Neuronal stem cell (in vitro differentiated cells): ENCODE measurements at regions not wholly inside any gene's neighbourhood (a gene's known extent, or its start where the extent isn't known, plus 50 kb on each side); places are given as distances from the start of the nearest gene placed in this dataset.

Experiments
- DNase-seq: peaks from one replicate; pipeline ENCODE4 v3.0.0-alpha.2; 2013; ENCODE audit warnings: low spot score
- H2AFZ ChIP-seq: one replicate; pipeline ENCODE4 v1.6.1; 2013; ENCODE audit warnings: mild to moderate bottlenecking, low read length, inconsistent platforms
- H2AK5ac ChIP-seq: 2 replicates; pipeline ENCODE4 v1.6.1; 2013; ENCODE audit warnings: low read depth, mild to moderate bottlenecking, inconsistent platforms, low read length, moderate library complexity, mixed read lengths
- H2BK120ac ChIP-seq: 2 replicates; pipeline ENCODE4 v1.6.1; 2013; ENCODE audit warnings: low read depth, mild to moderate bottlenecking, inconsistent platforms, low read length, moderate library complexity, mixed read lengths
- H2BK12ac ChIP-seq: one replicate; pipeline ENCODE4 v1.6.1; 2013; ENCODE audit warnings: low read length, inconsistent platforms
- H2BK15ac ChIP-seq: 2 replicates; pipeline ENCODE4 v1.6.1; 2013; ENCODE audit warnings: mild to moderate bottlenecking, low read length, inconsistent platforms, mixed read lengths
- H2BK5ac ChIP-seq: one replicate; pipeline ENCODE4 v1.6.1; 2013; ENCODE audit warnings: inconsistent platforms, mild to moderate bottlenecking, low read length, moderate library complexity
- H3K14ac ChIP-seq: one replicate; pipeline ENCODE4 v1.6.1; 2013; ENCODE audit warnings: low read length, inconsistent platforms
- H3K18ac ChIP-seq: 2 replicates; pipeline ENCODE4 v1.6.1; 2013; ENCODE audit warnings: low read length, inconsistent platforms
- H3K23ac ChIP-seq: 2 replicates; pipeline ENCODE4 v1.6.1; 2013; ENCODE audit warnings: low read depth, mild to moderate bottlenecking, mixed read lengths, low read length, inconsistent platforms; ENCODE audit not compliant: poor library complexity
- H3K27ac ChIP-seq: replicated peaks from 3 replicates; pipeline ENCODE4 v1.5.1; 2013; ENCODE audit warnings: low read length, inconsistent platforms
- H3K27me3 ChIP-seq, 3 experiments: 2 replicates each; pipeline ENCODE4 v1.6.1; 2013; ENCODE audit warnings: low read length in 3 of 3, mild to moderate bottlenecking in 2 of 3, inconsistent platforms in 1 of 3, low read depth in 1 of 3, mixed read lengths in 1 of 3, moderate library complexity in 1 of 3; ENCODE audit not compliant: control insufficient read depth in 3 of 3, insufficient read depth in 3 of 3
- H3K36me3 ChIP-seq, 2 donors: replicated peaks in 1 of 2; 2 replicates each; pipeline ENCODE4 v1.6.1; 2013; ENCODE audit warnings: low read length in 2 of 2; ENCODE audit not compliant: control insufficient read depth in 2 of 2, insufficient read depth in 2 of 2
- H3K4ac ChIP-seq: 2 replicates; pipeline ENCODE4 v1.6.1; 2013; ENCODE audit warnings: inconsistent platforms, mild to moderate bottlenecking, low read length, moderate library complexity
- H3K4me1 ChIP-seq, 2 donors: 1 replicate in 1 of 2; 2 replicates in 1 of 2; pipeline ENCODE4 v1.6.1; 2013; ENCODE audit warnings: low read length in 2 of 2, low read depth in 1 of 2; ENCODE audit not compliant: control insufficient read depth in 2 of 2, insufficient read depth in 1 of 2
- H3K4me2 ChIP-seq: one replicate; pipeline ENCODE4 v1.6.1; 2013; ENCODE audit warnings: mild to moderate bottlenecking, low read length, inconsistent platforms; ENCODE audit not compliant: insufficient read depth, poor library complexity, severe bottlenecking
- H3K4me3 ChIP-seq, 2 donors: 2 replicates each; pipeline ENCODE4 v1.5.1; 2013; ENCODE audit warnings: low read length in 2 of 2, mild to moderate bottlenecking in 2 of 2, inconsistent platforms in 1 of 2, moderate library complexity in 1 of 2
- H3K79me1 ChIP-seq: one replicate; pipeline ENCODE4 v1.6.1; 2013; ENCODE audit warnings: low read depth, mild to moderate bottlenecking, inconsistent platforms, low read length, moderate library complexity
- H3K9ac ChIP-seq: one replicate; pipeline ENCODE4 v1.6.1; 2013; ENCODE audit warnings: mild to moderate bottlenecking, low read depth, low read length, inconsistent platforms; ENCODE audit not compliant: poor library complexity
- H3K9me3 ChIP-seq, 2 donors: replicated peaks in 1 of 2; 2 replicates each; pipeline versions ENCODE3 to v1.6.1; 2013; ENCODE audit warnings: low read length in 2 of 2, mild to moderate bottlenecking in 2 of 2, inconsistent platforms in 1 of 2, low read depth in 1 of 2, mixed read lengths in 1 of 2, moderate library complexity in 1 of 2; ENCODE audit not compliant: control insufficient read depth in 2 of 2, insufficient read depth in 1 of 2
- H4K8ac ChIP-seq: one replicate; pipeline ENCODE4 v1.6.1; 2013; ENCODE audit warnings: low read depth, mild to moderate bottlenecking, inconsistent platforms, low read length, moderate library complexity
- H4K91ac ChIP-seq: one replicate; pipeline ENCODE4 v1.6.1; 2013; ENCODE audit warnings: low read length, low read depth, mild to moderate bottlenecking, inconsistent platforms; ENCODE audit not compliant: poor library complexity
- WGBS, 2 donors: extraction: QIAGEN DNeasy Blood & Tissue Kit; methylation state at CpG; one replicate each; pipeline ENCODE4 v1.1.7; 2013; ENCODE audit warnings: missing lambda C conversion rate in 2 of 2, mixed read lengths in 1 of 2; ENCODE audit not compliant: insufficient read length in 2 of 2, insufficient replicate concordance in 1 of 2; ENCODE audit errors: extremely low coverage in 2 of 2; 5-methylcytosine and 5-hydroxymethylcytosine counted together

DNA sequence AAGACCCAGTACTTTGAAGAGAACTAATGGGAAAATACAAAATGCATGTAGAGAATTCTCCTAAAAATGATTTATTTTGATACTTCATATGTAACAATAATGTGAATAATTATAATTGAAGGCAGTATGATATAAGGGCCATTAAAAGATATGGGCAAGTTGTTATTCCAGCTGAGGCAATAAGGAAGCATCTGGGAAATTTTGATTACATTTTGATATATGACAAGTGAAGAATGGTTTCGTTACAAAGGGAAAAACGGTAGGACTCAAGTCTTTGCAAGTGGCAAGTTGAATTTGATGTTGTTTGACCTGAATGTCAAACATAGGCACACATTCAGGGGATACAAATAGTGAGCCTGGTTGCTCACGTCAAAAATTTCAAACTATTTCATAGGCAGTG is 137.9 kb upstream of the TP63 start:
- Histone ChIP-seq H3K14ac (no peak overlapping the region), H3K4me1 (peaks cover 0 to 5% of the 10 kb centered on the region in 2 donors), H2BK120ac (no peak overlapping the region), H3K23ac (no peak overlapping the region), H4K91ac (no peak overlapping the region), H3K36me3 (no peaks in the 10 kb centered on the region), H3K9me3 (no peaks in the 10 kb centered on the region), H3K4me3 (no peak overlapping the region), H2AFZ (no peak overlapping the region), H4K8ac (no peak overlapping the region), H3K4ac (no peak overlapping the region), H3K27me3 (no peaks in the 10 kb centered on the region), H2AK5ac (no peak overlapping the region), H2BK5ac (no peak overlapping the region), H3K4me2 (no peak overlapping the region), H3K79me1 (no peaks in the 10 kb centered on the region), H3K18ac (no peak overlapping the region), H2BK15ac (no peak overlapping the region), H3K27ac (no peak overlapping the region), H3K9ac (no peak overlapping the region), H2BK12ac (no peak overlapping the region)
- WGBS, 2 donors = no CpG with 5 or more reads among the region's 3 CpGs
- DNase-seq = no peak

DNA sequence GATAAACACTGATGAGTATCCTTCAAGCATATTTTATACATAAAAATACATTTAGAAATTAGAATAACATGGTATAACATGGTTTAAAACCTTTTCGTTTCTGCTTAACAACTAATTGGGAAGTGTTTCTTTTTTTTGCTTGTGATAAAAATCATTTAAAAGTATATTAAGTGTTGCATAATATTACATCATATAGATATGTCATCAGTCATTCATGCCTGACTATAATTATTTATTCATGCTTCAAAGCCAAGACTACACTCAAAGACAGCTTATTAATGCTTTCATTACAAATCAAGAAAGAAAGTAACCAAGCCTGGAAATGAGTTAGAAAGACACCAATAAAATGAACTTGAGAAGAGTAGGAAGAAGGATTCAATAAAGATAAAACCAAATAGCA is 136.6 kb upstream of the TP63 start:
- no peak overlapping the region for H3K4me2 ChIP-seq
- H2BK120ac ChIP-seq = no peak overlapping the region
- H2BK15ac ChIP-seq = no peak overlapping the region
- no peak overlapping the region for H2AK5ac ChIP-seq
- no peak overlapping the region for H2BK12ac ChIP-seq
- no peak overlapping the region for H4K91ac ChIP-seq
- H3K14ac ChIP-seq = no peak overlapping the region
- no peak overlapping the region for H3K18ac ChIP-seq
- no peaks in the 10 kb centered on the region for H3K79me1 ChIP-seq
- H2BK5ac ChIP-seq = no peak overlapping the region
- peaks cover 0 to 2% of the 10 kb centered on the region in 2 donors for H3K4me1 ChIP-seq
- no peaks in the 10 kb centered on the region for H3K9me3 ChIP-seq
- no peaks in the 10 kb centered on the region for H3K27me3 ChIP-seq
- no peak overlapping the region for H3K4me3 ChIP-seq
- H3K27ac ChIP-seq = no peak overlapping the region
- no peak overlapping the region for H2AFZ ChIP-seq
- H3K4ac ChIP-seq = no peak overlapping the region
- no peak overlapping the region for H4K8ac ChIP-seq
- no peaks in the 10 kb centered on the region for H3K36me3 ChIP-seq
- no CpG with 5 or more reads among the region's 1 CpG for WGBS, 2 donors
- no peak overlapping the region for H3K23ac ChIP-seq
- no peak overlapping the region for H3K9ac ChIP-seq
- no peak for DNase-seq

DNA sequence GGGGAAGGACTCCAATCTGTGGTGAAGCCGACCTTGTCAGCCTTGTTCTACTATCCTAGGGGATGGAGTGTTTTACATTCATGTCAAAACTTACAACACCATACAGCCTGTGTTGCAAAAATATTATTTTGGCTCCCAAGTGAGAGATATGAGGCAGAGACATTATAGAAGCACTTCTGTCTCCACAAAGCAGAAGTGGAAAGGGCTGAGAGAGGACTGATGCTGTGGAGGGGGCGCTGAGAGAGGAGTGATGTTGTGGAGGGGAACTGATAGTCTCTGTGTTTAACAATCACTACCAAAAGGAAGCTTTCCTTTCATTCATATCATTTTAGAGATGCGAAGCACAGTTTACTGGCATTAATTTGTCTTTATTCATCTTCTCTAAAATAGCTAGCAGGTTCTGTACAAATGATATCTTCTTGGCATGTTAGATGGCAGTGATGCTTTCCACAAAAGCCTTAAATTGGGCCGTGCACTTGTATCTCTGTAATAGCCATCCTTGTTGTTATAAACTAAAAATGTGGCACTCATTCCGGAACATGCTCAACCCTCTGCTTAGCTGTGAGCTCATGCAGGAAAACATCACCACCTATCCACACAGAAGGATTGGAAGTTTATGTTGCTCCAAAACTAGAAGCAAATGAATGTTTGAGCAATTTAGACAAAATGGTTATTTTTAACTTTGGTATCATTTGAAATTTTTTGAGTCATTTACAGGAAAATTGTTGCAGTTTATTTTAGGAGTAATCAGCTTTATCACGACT is 134.6 kb upstream of the TP63 start:
- no peak overlapping the region for H2BK5ac ChIP-seq
- no peak overlapping the region for H2AFZ ChIP-seq
- no peaks in the 10 kb centered on the region for H3K36me3 ChIP-seq
- no peak for DNase-seq
- no peak overlapping the region for H3K4ac ChIP-seq
- no peak overlapping the region for H2BK12ac ChIP-seq
- H3K27ac ChIP-seq = no peak overlapping the region
- H3K9me3 ChIP-seq = no peaks in the 10 kb centered on the region
- no peak overlapping the region for H3K9ac ChIP-seq
- H3K27me3 ChIP-seq = no peaks in the 10 kb centered on the region
- H3K4me3 ChIP-seq = no peak overlapping the region
- H3K4me2 ChIP-seq = no peak overlapping the region
- no peak overlapping the region for H2AK5ac ChIP-seq
- no CpG with 5 or more reads among the region's 6 CpGs for WGBS, 2 donors
- no peaks in the 10 kb centered on the region for H3K79me1 ChIP-seq
- H2BK15ac ChIP-seq = no peak overlapping the region
- no peak overlapping the region for H3K18ac ChIP-seq
- no peak overlapping the region for H4K91ac ChIP-seq
- no peak overlapping the region for H3K23ac ChIP-seq
- H3K4me1 ChIP-seq = peaks cover 0 to 2% of the 10 kb centered on the region in 2 donors
- H4K8ac ChIP-seq = no peak overlapping the region
- H3K14ac ChIP-seq = no peak overlapping the region
- H2BK120ac ChIP-seq = no peak overlapping the region

DNA sequence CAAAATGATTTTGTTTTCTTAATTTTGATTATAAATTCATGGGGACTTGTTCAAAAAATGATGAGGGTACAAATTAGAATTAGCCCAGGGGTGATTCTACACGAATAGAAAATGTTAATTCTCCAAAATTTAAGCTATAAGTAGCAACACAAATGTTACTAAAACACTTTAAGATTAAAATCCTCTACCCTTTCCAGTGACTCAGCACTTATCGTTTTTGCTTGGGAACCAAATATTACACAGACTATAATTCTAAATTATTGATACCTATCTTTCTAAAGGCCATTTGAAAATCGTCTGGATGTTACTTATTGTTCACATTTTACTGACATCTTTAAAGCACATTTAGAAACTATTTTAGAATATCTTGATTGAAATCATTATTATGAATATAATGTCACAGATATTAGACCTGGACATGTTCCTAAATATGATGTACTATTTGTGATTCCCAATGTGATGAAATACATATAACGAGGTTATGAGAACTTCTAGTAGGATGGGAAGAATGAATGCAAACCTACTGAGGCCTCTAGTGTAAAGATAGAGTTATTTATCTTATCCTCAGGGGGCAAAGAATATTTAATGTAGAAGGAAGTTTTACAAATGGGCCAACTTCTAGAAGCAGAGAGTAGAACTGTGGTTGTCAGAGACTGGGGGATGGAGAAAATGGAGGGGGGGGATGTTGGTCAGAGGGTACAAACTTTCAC is 132.0 kb upstream of the TP63 start:
- Histone ChIP-seq H3K27me3 (no peaks in the 10 kb centered on the region), H2AFZ (no peak overlapping the region), H2BK12ac (no peak overlapping the region), H3K4me2 (no peak overlapping the region), H2BK15ac (no peak overlapping the region), H3K14ac (no peak overlapping the region), H2BK5ac (no peak overlapping the region), H3K18ac (no peak overlapping the region), H3K9me3 (no peaks in the 10 kb centered on the region), H3K4me3 (no peak overlapping the region), H2BK120ac (no peak overlapping the region), H3K36me3 (no peaks in the 10 kb centered on the region), H2AK5ac (no peak overlapping the region), H3K4ac (no peak overlapping the region), H4K8ac (no peak overlapping the region), H3K23ac (no peak overlapping the region), H3K9ac (no peak overlapping the region), H3K79me1 (no peaks in the 10 kb centered on the region), H3K4me1 (peaks cover 0 to 2% of the 10 kb centered on the region in 2 donors), H3K27ac (no peak overlapping the region), H4K91ac (no peak overlapping the region)
- no peak for DNase-seq
- no CpG with 5 or more reads among the region's 4 CpGs for WGBS, 2 donors
